ENCODE measurements at regions not wholly inside any gene's neighbourhood (a gene's known extent, or its start where the extent isn't known, plus 50 kb on each side); places are given as distances from the start of the nearest gene placed in this dataset.
"Not testable (repeated sequence)": the region's sequence is repeated elsewhere in the genome, so short reads cannot be mapped to it uniquely, and the experiment has no call there.

- FAIRE-seq (no peak), DNase-seq (ENCODE audit: low spot score) (no peak)
Measured at GRCh38 chr3:152769523-152769922, 65.4 kb upstream of the P2RY1 start.

- DNase-seq (ENCODE audit: low spot score) = no peak
- no peak for FAIRE-seq
Measured at GRCh38 chr3:152770296-152770695, 64.6 kb upstream of the P2RY1 start.

GRCh38 chr3:152771120-152771519 is 63.8 kb upstream of the P2RY1 start:
- FAIRE-seq (no peak), DNase-seq (ENCODE audit: low spot score) (no peak)

GRCh38 chr3:152772674-152773225 is 62.2 kb upstream of the P2RY1 start:
- no peak for FAIRE-seq
- DNase-seq (ENCODE audit: low spot score) = no peak

- DNase-seq (ENCODE audit: low spot score) = no peak
- no peak for FAIRE-seq
Measured at GRCh38 chr3:152773633-152774032, 61.3 kb upstream of the P2RY1 start.

GRCh38 chr3:152774230-152774629 is 60.7 kb upstream of the P2RY1 start:
- not testable (repeated sequence) for FAIRE-seq; DNase-seq (ENCODE audit: low spot score)

- DNase-seq (ENCODE audit: low spot score) (no peak), FAIRE-seq (no peak)
Measured at GRCh38 chr3:152778022-152778421, 56.9 kb upstream of the P2RY1 start.

- DNase-seq (ENCODE audit: low spot score) = no peak
- FAIRE-seq = no peak
Measured at GRCh38 chr3:152779653-152780052, 55.3 kb upstream of the P2RY1 start.

- FAIRE-seq = no peak
- no peak for DNase-seq (ENCODE audit: low spot score)
Measured at GRCh38 chr3:152780553-152780952, 54.4 kb upstream of the P2RY1 start.

GRCh38 chr3:152785051-152785450 is 49.9 kb upstream of the P2RY1 start:
- no peak for DNase-seq (ENCODE audit: low spot score)
- no peak for FAIRE-seq
